GM23248 (cell line): ENCODE measurements at regions not wholly inside any gene's neighbourhood (a gene's known extent, or its start where the extent isn't known, plus 50 kb on each side); places are given as distances from the start of the nearest gene placed in this dataset.

Source experiments
- EZH2 ChIP-seq: fragments of 200-600 bp; sonication (generic); IDR thresholded peaks from 2 replicates; pipeline ENCODE4 v1.6.1; 2018; ENCODE audit warnings: antibody characterized with exemption, mild to moderate bottlenecking; ENCODE audit not compliant: insufficient read depth, poor library complexity, severe bottlenecking
- EZH2phosphoT487 ChIP-seq: fragments of 200-600 bp; sonication (generic); IDR thresholded peaks from 2 replicates; pipeline ENCODE4 v1.6.1; 2018; ENCODE audit warnings: antibody characterized with exemption, moderate library complexity, mild to moderate bottlenecking, low read depth; ENCODE audit not compliant: insufficient read depth

DNA sequence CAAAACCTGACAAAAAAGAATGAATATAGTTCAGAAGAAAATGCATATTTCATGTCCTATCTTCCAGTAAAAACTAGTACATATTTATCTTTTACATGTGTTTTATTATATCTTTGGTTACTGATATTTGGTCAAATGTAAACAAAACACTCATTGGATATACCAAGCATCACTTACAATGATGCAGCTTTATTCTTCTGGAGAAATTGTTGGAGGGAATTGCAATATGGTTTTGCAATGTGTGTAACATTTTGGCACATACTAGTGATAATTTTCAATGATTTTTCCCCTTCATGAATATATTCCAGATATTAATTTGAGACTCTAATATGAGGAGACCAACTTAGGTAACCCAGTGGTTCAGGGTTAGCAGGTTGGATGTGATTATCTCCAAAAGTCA, 146.1 kb downstream of the ZC3H11B start:
- TF ChIP-seq EZH2 (no peak), EZH2phosphoT487 (no peak)
